ENCODE measurements at regions not wholly inside any gene's neighbourhood (a gene's known extent, or its start where the extent isn't known, plus 50 kb on each side); places are given as distances from the start of the nearest gene placed in this dataset.

DNA sequence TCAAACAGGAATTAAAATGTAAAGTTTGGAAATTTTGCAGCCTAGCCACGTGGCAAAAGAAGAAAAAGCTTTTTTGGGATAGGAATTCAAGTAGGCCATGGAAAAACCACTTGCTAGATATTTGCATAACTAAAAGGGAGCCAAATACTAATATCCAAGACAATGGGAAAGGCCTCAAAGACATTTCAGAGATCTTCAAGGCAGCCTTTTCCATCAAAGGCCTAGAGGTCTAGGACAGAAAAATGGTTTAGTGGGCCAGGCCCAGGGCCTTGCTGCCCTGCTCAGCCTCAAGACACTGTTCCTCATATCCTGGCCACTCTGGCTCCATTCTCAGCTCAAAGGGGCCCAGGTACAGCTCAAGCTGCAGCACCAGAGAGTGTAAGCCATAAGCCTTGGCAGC is 265.9 kb upstream of the RPS23 start (continued):
- TF ChIP-seq, protein P1, sequence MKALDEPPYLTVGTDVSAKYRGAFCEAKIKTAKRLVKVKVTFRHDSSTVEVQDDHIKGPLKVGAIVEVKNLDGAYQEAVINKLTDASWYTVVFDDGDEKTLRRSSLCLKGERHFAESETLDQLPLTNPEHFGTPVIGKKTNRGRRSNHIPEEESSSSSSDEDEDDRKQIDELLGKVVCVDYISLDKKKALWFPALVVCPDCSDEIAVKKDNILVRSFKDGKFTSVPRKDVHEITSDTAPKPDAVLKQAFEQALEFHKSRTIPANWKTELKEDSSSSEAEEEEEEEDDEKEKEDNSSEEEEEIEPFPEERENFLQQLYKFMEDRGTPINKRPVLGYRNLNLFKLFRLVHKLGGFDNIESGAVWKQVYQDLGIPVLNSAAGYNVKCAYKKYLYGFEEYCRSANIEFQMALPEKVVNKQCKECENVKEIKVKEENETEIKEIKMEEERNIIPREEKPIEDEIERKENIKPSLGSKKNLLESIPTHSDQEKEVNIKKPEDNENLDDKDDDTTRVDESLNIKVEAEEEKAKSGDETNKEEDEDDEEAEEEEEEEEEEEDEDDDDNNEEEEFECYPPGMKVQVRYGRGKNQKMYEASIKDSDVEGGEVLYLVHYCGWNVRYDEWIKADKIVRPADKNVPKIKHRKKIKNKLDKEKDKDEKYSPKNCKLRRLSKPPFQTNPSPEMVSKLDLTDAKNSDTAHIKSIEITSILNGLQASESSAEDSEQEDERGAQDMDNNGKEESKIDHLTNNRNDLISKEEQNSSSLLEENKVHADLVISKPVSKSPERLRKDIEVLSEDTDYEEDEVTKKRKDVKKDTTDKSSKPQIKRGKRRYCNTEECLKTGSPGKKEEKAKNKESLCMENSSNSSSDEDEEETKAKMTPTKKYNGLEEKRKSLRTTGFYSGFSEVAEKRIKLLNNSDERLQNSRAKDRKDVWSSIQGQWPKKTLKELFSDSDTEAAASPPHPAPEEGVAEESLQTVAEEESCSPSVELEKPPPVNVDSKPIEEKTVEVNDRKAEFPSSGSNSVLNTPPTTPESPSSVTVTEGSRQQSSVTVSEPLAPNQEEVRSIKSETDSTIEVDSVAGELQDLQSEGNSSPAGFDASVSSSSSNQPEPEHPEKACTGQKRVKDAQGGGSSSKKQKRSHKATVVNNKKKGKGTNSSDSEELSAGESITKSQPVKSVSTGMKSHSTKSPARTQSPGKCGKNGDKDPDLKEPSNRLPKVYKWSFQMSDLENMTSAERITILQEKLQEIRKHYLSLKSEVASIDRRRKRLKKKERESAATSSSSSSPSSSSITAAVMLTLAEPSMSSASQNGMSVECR (CRISPR knock-in tag; IDR thresholded peaks at IDR 0.05; ENCODE audit: borderline replicate concordance), result no peak
- no peak for TF ChIP-seq GRHL2 (CRISPR knock-in tag; IDR thresholded peaks at IDR 0.05; ENCODE audit: insufficient replicate concordance, severe bottlenecking)

DNA sequence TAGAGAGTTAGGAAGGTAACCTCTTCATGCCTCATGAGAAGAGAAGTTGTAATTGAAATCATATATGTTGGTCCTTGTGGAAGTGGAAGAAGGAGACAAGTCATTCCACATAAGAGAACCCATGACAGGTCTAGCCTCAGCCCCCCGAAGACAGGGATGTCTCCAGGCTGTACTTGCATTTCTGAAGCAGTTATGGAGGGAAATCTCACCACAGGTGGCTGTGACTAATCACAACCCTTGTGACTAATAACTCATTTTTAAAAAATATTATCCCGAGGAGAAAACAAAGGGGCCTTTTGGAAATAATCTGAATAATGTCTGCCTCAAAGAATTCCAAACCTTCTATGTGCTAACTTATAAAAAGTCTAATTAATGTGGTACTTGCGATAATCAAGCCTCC is 262.1 kb upstream of the RPS23 start:
- ChIA-PET CTCF (no interaction called here), POLR2A (no interaction called here)
- Mint-ChIP-seq H3K27ac (no peak overlapping the region), H3K36me3 (peaks cover 41% of the 10 kb centered on the region), H3K4me3 (no peak overlapping the region), H3K9me3 (peaks cover 48% of the 10 kb centered on the region), H3K4me1 (peaks cover 8% of the 10 kb centered on the region; the same call in 1 of the 2 replicates), H3K27me3 (ENCODE audit: low read depth) (no peaks in the 10 kb centered on the region)
- DNase-seq (ENCODE audit: low spot score) (no peak), ATAC-seq (no peak)
- TF ChIP-seq TEAD1 (CRISPR knock-in tag; IDR thresholded peaks at IDR 0.05) (no peak), ZNF263 (CRISPR knock-in tag; IDR thresholded peaks at IDR 0.05; ENCODE audit: low read depth) (no peak), GRHL2 (CRISPR knock-in tag; IDR thresholded peaks at IDR 0.05; ENCODE audit: insufficient replicate concordance, severe bottlenecking) (no peak), ZNF138 (CRISPR knock-in tag; conservative IDR thresholded peaks at IDR 0.05) (no peak), ZNF396 (CRISPR knock-in tag; IDR thresholded peaks at IDR 0.05; ENCODE audit: borderline replicate concordance) (no peak), FOXJ3 (CRISPR knock-in tag; IDR thresholded peaks at IDR 0.05; ENCODE audit: borderline replicate concordance) (no peak), GABPB1 (CRISPR knock-in tag; IDR thresholded peaks at IDR 0.05) (no peak), SMAD3 (CRISPR knock-in tag; IDR thresholded peaks at IDR 0.05; ENCODE audit: borderline replicate concordance) (no peak), RELA (CRISPR knock-in tag; IDR thresholded peaks at IDR 0.05; ENCODE audit: borderline replicate concordance) (no peak)
- TF ChIP-seq, protein P2, sequence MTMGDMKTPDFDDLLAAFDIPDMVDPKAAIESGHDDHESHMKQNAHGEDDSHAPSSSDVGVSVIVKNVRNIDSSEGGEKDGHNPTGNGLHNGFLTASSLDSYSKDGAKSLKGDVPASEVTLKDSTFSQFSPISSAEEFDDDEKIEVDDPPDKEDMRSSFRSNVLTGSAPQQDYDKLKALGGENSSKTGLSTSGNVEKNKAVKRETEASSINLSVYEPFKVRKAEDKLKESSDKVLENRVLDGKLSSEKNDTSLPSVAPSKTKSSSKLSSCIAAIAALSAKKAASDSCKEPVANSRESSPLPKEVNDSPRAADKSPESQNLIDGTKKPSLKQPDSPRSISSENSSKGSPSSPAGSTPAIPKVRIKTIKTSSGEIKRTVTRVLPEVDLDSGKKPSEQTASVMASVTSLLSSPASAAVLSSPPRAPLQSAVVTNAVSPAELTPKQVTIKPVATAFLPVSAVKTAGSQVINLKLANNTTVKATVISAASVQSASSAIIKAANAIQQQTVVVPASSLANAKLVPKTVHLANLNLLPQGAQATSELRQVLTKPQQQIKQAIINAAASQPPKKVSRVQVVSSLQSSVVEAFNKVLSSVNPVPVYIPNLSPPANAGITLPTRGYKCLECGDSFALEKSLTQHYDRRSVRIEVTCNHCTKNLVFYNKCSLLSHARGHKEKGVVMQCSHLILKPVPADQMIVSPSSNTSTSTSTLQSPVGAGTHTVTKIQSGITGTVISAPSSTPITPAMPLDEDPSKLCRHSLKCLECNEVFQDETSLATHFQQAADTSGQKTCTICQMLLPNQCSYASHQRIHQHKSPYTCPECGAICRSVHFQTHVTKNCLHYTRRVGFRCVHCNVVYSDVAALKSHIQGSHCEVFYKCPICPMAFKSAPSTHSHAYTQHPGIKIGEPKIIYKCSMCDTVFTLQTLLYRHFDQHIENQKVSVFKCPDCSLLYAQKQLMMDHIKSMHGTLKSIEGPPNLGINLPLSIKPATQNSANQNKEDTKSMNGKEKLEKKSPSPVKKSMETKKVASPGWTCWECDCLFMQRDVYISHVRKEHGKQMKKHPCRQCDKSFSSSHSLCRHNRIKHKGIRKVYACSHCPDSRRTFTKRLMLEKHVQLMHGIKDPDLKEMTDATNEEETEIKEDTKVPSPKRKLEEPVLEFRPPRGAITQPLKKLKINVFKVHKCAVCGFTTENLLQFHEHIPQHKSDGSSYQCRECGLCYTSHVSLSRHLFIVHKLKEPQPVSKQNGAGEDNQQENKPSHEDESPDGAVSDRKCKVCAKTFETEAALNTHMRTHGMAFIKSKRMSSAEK (CRISPR knock-in tag; IDR thresholded peaks at IDR 0.05; ENCODE audit: borderline replicate concordance), result no peak
- TF ChIP-seq, protein P3, sequence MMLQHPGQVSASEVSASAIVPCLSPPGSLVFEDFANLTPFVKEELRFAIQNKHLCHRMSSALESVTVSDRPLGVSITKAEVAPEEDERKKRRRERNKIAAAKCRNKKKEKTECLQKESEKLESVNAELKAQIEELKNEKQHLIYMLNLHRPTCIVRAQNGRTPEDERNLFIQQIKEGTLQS (CRISPR knock-in tag; conservative IDR thresholded peaks at IDR 0.05), result no peak
- TF ChIP-seq, protein P4, sequence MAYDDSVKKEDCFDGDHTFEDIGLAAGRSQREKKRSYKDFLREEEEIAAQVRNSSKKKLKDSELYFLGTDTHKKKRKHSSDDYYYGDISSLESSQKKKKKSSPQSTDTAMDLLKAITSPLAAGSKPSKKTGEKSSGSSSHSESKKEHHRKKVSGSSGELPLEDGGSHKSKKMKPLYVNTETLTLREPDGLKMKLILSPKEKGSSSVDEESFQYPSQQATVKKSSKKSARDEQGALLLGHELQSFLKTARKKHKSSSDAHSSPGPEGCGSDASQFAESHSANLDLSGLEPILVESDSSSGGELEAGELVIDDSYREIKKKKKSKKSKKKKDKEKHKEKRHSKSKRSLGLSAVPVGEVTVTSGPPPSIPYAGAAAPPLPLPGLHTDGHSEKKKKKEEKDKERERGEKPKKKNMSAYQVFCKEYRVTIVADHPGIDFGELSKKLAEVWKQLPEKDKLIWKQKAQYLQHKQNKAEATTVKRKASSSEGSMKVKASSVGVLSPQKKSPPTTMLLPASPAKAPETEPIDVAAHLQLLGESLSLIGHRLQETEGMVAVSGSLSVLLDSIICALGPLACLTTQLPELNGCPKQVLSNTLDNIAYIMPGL (CRISPR knock-in tag; IDR thresholded peaks at IDR 0.05), result no peak
- TF ChIP-seq, protein P5, sequence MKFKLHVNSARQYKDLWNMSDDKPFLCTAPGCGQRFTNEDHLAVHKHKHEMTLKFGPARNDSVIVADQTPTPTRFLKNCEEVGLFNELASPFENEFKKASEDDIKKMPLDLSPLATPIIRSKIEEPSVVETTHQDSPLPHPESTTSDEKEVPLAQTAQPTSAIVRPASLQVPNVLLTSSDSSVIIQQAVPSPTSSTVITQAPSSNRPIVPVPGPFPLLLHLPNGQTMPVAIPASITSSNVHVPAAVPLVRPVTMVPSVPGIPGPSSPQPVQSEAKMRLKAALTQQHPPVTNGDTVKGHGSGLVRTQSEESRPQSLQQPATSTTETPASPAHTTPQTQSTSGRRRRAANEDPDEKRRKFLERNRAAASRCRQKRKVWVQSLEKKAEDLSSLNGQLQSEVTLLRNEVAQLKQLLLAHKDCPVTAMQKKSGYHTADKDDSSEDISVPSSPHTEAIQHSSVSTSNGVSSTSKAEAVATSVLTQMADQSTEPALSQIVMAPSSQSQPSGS (CRISPR knock-in tag; IDR thresholded peaks at IDR 0.05; ENCODE audit: borderline replicate concordance, low read depth), result no peak
- TF ChIP-seq, protein P6, sequence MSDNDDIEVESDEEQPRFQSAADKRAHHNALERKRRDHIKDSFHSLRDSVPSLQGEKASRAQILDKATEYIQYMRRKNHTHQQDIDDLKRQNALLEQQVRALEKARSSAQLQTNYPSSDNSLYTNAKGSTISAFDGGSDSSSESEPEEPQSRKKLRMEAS (CRISPR knock-in tag; IDR thresholded peaks at IDR 0.05), result no peak
- TF ChIP-seq, protein P7, sequence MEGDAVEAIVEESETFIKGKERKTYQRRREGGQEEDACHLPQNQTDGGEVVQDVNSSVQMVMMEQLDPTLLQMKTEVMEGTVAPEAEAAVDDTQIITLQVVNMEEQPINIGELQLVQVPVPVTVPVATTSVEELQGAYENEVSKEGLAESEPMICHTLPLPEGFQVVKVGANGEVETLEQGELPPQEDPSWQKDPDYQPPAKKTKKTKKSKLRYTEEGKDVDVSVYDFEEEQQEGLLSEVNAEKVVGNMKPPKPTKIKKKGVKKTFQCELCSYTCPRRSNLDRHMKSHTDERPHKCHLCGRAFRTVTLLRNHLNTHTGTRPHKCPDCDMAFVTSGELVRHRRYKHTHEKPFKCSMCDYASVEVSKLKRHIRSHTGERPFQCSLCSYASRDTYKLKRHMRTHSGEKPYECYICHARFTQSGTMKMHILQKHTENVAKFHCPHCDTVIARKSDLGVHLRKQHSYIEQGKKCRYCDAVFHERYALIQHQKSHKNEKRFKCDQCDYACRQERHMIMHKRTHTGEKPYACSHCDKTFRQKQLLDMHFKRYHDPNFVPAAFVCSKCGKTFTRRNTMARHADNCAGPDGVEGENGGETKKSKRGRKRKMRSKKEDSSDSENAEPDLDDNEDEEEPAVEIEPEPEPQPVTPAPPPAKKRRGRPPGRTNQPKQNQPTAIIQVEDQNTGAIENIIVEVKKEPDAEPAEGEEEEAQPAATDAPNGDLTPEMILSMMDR (IDR thresholded peaks at IDR 0.05), result no peak
- TF ChIP-seq, protein P8, sequence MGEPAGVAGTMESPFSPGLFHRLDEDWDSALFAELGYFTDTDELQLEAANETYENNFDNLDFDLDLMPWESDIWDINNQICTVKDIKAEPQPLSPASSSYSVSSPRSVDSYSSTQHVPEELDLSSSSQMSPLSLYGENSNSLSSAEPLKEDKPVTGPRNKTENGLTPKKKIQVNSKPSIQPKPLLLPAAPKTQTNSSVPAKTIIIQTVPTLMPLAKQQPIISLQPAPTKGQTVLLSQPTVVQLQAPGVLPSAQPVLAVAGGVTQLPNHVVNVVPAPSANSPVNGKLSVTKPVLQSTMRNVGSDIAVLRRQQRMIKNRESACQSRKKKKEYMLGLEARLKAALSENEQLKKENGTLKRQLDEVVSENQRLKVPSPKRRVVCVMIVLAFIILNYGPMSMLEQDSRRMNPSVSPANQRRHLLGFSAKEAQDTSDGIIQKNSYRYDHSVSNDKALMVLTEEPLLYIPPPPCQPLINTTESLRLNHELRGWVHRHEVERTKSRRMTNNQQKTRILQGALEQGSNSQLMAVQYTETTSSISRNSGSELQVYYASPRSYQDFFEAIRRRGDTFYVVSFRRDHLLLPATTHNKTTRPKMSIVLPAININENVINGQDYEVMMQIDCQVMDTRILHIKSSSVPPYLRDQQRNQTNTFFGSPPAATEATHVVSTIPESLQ (CRISPR knock-in tag; IDR thresholded peaks at IDR 0.05), result no peak
- TF ChIP-seq, protein P9, sequence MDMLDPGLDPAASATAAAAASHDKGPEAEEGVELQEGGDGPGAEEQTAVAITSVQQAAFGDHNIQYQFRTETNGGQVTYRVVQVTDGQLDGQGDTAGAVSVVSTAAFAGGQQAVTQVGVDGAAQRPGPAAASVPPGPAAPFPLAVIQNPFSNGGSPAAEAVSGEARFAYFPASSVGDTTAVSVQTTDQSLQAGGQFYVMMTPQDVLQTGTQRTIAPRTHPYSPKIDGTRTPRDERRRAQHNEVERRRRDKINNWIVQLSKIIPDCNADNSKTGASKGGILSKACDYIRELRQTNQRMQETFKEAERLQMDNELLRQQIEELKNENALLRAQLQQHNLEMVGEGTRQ (CRISPR knock-in tag; IDR thresholded peaks at IDR 0.05), result no peak
